CD4-positive, alpha-beta T cell (primary cell): ENCODE measurements at regions not wholly inside any gene's neighbourhood (a gene's known extent, or its start where the extent isn't known, plus 50 kb on each side); places are given as distances from the start of the nearest gene placed in this dataset.

ENCODE experiments used
- ATAC-seq: fragments of 200-7000 bp; cut with Tn5 transposase; one replicate; pipeline ENCODE4 v1.10.0; 2022; ENCODE audit warnings: mild to moderate bottlenecking; ENCODE audit not compliant: poor library complexity
- CTCF ChIA-PET: fragments of 350-600 bp; sonication (Branson Sonifier 250); formaldehyde crosslinking; loops from one replicate; lab custom pipeline; 2021; ENCODE audit warnings: antibody characterized with exemption, inconsistent platforms; lab: Charles Lee
- POLR2A ChIA-PET: fragments of 350-600 bp; sonication (Branson Sonifier 250); formaldehyde crosslinking; loops from one replicate; lab custom pipeline; 2021; ENCODE audit warnings: antibody characterized with exemption, inconsistent platforms; lab: Charles Lee
- DNase-seq, 14 experiments: peaks; one replicate each; pipeline ENCODE4 v3.0.0-alpha.2; 2013 to 2020; ENCODE audit warnings: mixed read lengths in 2 of 14
- H3K27ac ChIP-seq, 2 donors: one replicate each; pipeline versions ENCODE4 v1.5.1 to v1.7.0; 2013; ENCODE audit warnings: low read length in 2 of 2, low read depth in 1 of 2, mild to moderate bottlenecking in 1 of 2
- H3K27me3 ChIP-seq, 2 experiments: 1 replicate in 1 of 2; 2 replicates in 1 of 2; pipeline versions ENCODE4 v1.6.1 to v1.7.0; 2013; ENCODE audit warnings: low read length in 2 of 2, control low read depth in 1 of 2, mild to moderate bottlenecking in 1 of 2, moderate library complexity in 1 of 2; ENCODE audit not compliant: insufficient read depth in 2 of 2, control insufficient read depth in 1 of 2
- H3K36me3 ChIP-seq: one replicate; pipeline ENCODE4 v1.6.1; 2013; ENCODE audit warnings: low read length, control low read depth; ENCODE audit not compliant: insufficient read depth
- H3K4me1 ChIP-seq: one replicate; pipeline ENCODE4 v1.6.1; 2013; ENCODE audit warnings: low read length, control low read depth; ENCODE audit not compliant: insufficient read depth
- H3K4me3 ChIP-seq: one replicate; pipeline ENCODE4 v1.5.1; 2013; ENCODE audit warnings: mild to moderate bottlenecking, low read length, moderate library complexity
- H3K9me3 ChIP-seq, 2 experiments: 1 replicate in 1 of 2; 2 replicates in 1 of 2; pipeline versions ENCODE4 v1.6.1 to v1.7.0; 2013; ENCODE audit warnings: low read length in 2 of 2, mild to moderate bottlenecking in 2 of 2, control low read depth in 1 of 2, moderate library complexity in 1 of 2; ENCODE audit not compliant: control insufficient read depth in 1 of 2, insufficient read depth in 1 of 2
- H3K27ac Mint-ChIP-seq: one replicate; pipeline ENCODE4 v1.8.0; 2020; ENCODE audit warnings: mixed read lengths
- H3K27me3 Mint-ChIP-seq: one replicate; pipeline ENCODE4 v1.8.0; 2021; ENCODE audit warnings: mixed read lengths
- H3K36me3 Mint-ChIP-seq: one replicate; pipeline ENCODE4 v1.8.0; 2021; ENCODE audit warnings: low read depth, mixed read lengths
- H3K4me1 Mint-ChIP-seq: one replicate; pipeline ENCODE4 v1.8.0; 2021; ENCODE audit warnings: low read depth, mixed read lengths
- H3K4me3 Mint-ChIP-seq: one replicate; pipeline ENCODE4 v1.8.0; 2020; ENCODE audit warnings: mild to moderate bottlenecking, mixed read lengths
- H3K9me3 Mint-ChIP-seq: one replicate; pipeline ENCODE4 v1.8.0; 2020; ENCODE audit warnings: mixed read lengths
- CTCF ChIP-seq: fragments of 200-600 bp; IDR thresholded peaks from one replicate; pipeline ENCODE4 v1.8.0; 2022; ENCODE audit warnings: antibody characterized with exemption, mild to moderate bottlenecking
- intact Hi-C, 2 experiments: fragments of 100-400 bp; cut with DNase I in 1 of 2; cut with micrococcal nuclease in 1 of 2; formaldehyde crosslinking; loops; one replicate each; pipeline versions ENCODE4 v1.15.1 to v1.9.0; 2023 to 2025; cut with DNase I, micrococcal nuclease

GRCh38 chr22:48974443-48975315 lies 853.0 kb downstream of the BRD1 start:
- CTCF ChIA-PET: no interaction called here
- H3K4me1 Mint-ChIP-seq: no peaks in the 10 kb centered on the region

GRCh38 chr22:48973694-48974041 lies 854.0 kb downstream of the BRD1 start:
- ChIA-PET CTCF (no interaction called here), POLR2A (no interaction called here)
- H3K4me1 Mint-ChIP-seq: no peaks in the 10 kb centered on the region
- peaks cover 16% of the 10 kb centered on the region for H3K27me3 Mint-ChIP-seq
- TF ChIP-seq CTCF: no peak
- no peaks in the 10 kb centered on the region for H3K9me3 Mint-ChIP-seq
- Histone ChIP-seq H3K27ac (no peak overlapping the region), H3K9me3 (peaks cover 0 to 8% of the 10 kb centered on the region in 2 experiments), H3K27me3 (peaks cover 4% of the 10 kb centered on the region in 2 experiments), H3K4me3 (no peak overlapping the region), H3K4me1 (no peaks in the 10 kb centered on the region), H3K36me3 (no peaks in the 10 kb centered on the region)
- no peak overlapping the region for H3K27ac Mint-ChIP-seq
- intact Hi-C loops: no loop called here
- no peaks in the 10 kb centered on the region for H3K36me3 Mint-ChIP-seq
- ATAC-seq: no peak
- H3K4me3 Mint-ChIP-seq: no peak overlapping the region
- no peak for DNase-seq

More at GRCh38 chr22:48974443-48975315, 853.0 kb downstream of the BRD1 start:
- ATAC-seq: no peak
- Histone ChIP-seq H3K27me3 (peaks cover 4% of the 10 kb centered on the region in 2 experiments), H3K4me3 (no peak overlapping the region), H3K9me3 (peaks cover 0 to 13% of the 10 kb centered on the region in 2 experiments), H3K27ac (no peak overlapping the region), H3K4me1 (no peaks in the 10 kb centered on the region), H3K36me3 (no peaks in the 10 kb centered on the region)
- no peak overlapping the region for H3K27ac Mint-ChIP-seq
- TF ChIP-seq CTCF: no peak
- H3K27me3 Mint-ChIP-seq: peaks cover 18% of the 10 kb centered on the region
- intact Hi-C loops: no loop called here
- H3K36me3 Mint-ChIP-seq: no peaks in the 10 kb centered on the region
- DNase-seq: no peak
- H3K9me3 Mint-ChIP-seq: peaks cover 2% of the 10 kb centered on the region
- POLR2A ChIA-PET: no interaction called here
- H3K4me3 Mint-ChIP-seq: no peak overlapping the region

GRCh38 chr22:48972979-48973693 lies 854.5 kb downstream of the BRD1 start:
- CTCF ChIA-PET: no interaction called here
- no peak for TF ChIP-seq CTCF
- intact Hi-C loops: no loop called here
- Histone ChIP-seq H3K4me3 (no peak overlapping the region), H3K4me1 (no peaks in the 10 kb centered on the region), H3K27ac (no peak overlapping the region), H3K36me3 (no peaks in the 10 kb centered on the region), H3K27me3 (peaks cover 4% of the 10 kb centered on the region in 2 experiments), H3K9me3 (peaks cover 0 to 8% of the 10 kb centered on the region in 2 experiments)
- Mint-ChIP-seq H3K4me1 (no peaks in the 10 kb centered on the region), H3K27ac (no peak overlapping the region), H3K36me3 (no peaks in the 10 kb centered on the region), H3K4me3 (no peak overlapping the region), H3K9me3 (no peaks in the 10 kb centered on the region), H3K27me3 (peaks cover 13% of the 10 kb centered on the region)
- DNase-seq (no peak), ATAC-seq (no peak)
- POLR2A ChIA-PET: no interaction called here
